GM12891 (cell line): ENCODE measurements at regions not wholly inside any gene's neighbourhood (a gene's known extent, or its start where the extent isn't known, plus 50 kb on each side); places are given as distances from the start of the nearest gene placed in this dataset.

ENCODE experiments used
- DNase-seq: peaks from one replicate; pipeline ENCODE4 v3.0.0; 2011; ENCODE audit warnings: low spot score; ENCODE audit not compliant: insufficient read length
- FAIRE-seq: peaks from 2 replicates; lab custom pipeline; 2011; peaks lifted over from hg19 to GRCh38; lab: Jason Lieb, UNC
- PAX5 ChIP-seq: IDR thresholded peaks from 2 replicates; pipeline ENCODE4 v1.6.1; 2011; ENCODE audit warnings: low read length, moderate library complexity, mild to moderate bottlenecking; ENCODE audit not compliant: insufficient read depth, severe bottlenecking
- POLR2A ChIP-seq: IDR thresholded peaks from 2 replicates; pipeline ENCODE4 v1.6.1; 2011; ENCODE audit warnings: low read depth, low read length, control low read depth
- POLR2AphosphoS5 ChIP-seq: IDR thresholded peaks from 2 replicates; pipeline ENCODE4 v1.6.1; 2011; ENCODE audit warnings: low read depth, low read length, control low read depth
- POU2F2 ChIP-seq: IDR thresholded peaks from 2 replicates; pipeline ENCODE4 v1.6.1; 2011; ENCODE audit warnings: low read depth, mild to moderate bottlenecking, control low read depth, low read length, moderate library complexity
- SPI1 ChIP-seq: IDR thresholded peaks from 2 replicates; pipeline ENCODE4 v1.6.1; 2011; ENCODE audit warnings: low read depth, low read length, control low read depth
- TAF1 ChIP-seq: IDR thresholded peaks from 2 replicates; pipeline ENCODE4 v1.6.1; 2011; ENCODE audit warnings: low read depth, low read length, control low read depth

- DNase-seq (no peak), FAIRE-seq (no peak)
- TF ChIP-seq SPI1 = no peak
- TF ChIP-seq PAX5 = no peak
- TF ChIP-seq POU2F2 = no peak
- TF ChIP-seq POLR2A = no peak
Measured at GRCh38 chr5:96252596-96252995, 180.5 kb downstream of the PCSK1 start.

- DNase-seq (no peak), FAIRE-seq (no peak)
- no peak for TF ChIP-seq SPI1
- TF ChIP-seq POU2F2 = no peak
- no peak for TF ChIP-seq PAX5
- no peak for TF ChIP-seq TAF1
- TF ChIP-seq POLR2AphosphoS5 = no peak
- no peak for TF ChIP-seq POLR2A
Measured at GRCh38 chr5:96250782-96251181, 182.3 kb downstream of the PCSK1 start.

GRCh38 chr5:96248131-96248530, 184.9 kb downstream of the PCSK1 start:
- FAIRE-seq (no peak), DNase-seq (no peak)
- no peak for TF ChIP-seq POLR2AphosphoS5
- TF ChIP-seq SPI1 = no peak
- no peak for TF ChIP-seq POLR2A
- TF ChIP-seq POU2F2 = no peak
- TF ChIP-seq PAX5 = no peak
- no peak for TF ChIP-seq TAF1

GRCh38 chr5:96247708-96248107, 185.3 kb downstream of the PCSK1 start:
- TF ChIP-seq TAF1 = no peak
- TF ChIP-seq POU2F2 = no peak
- TF ChIP-seq POLR2A = no peak
- TF ChIP-seq PAX5 = no peak
- FAIRE-seq (no peak), DNase-seq (no peak)

- DNase-seq (no peak), FAIRE-seq (no peak)
- no peak for TF ChIP-seq PAX5
- TF ChIP-seq POLR2A = no peak
Measured at GRCh38 chr5:96247097-96247701, 185.8 kb downstream of the PCSK1 start.

GRCh38 chr5:96245140-96246091, 187.6 kb downstream of the PCSK1 start:
- no peak for FAIRE-seq
- DNase-seq = no peak
- TF ChIP-seq POLR2A (no peak), SPI1 (no peak), PAX5 (no peak), POU2F2 (no peak), TAF1 (no peak), POLR2AphosphoS5 (no peak)

GRCh38 chr5:96244696-96245095, 188.4 kb downstream of the PCSK1 start:
- DNase-seq = no peak
- TF ChIP-seq PAX5 = no peak
- no peak for TF ChIP-seq SPI1
- no peak for TF ChIP-seq TAF1
- TF ChIP-seq POU2F2 = no peak
- no peak for TF ChIP-seq POLR2A
- TF ChIP-seq POLR2AphosphoS5 = no peak
- FAIRE-seq = no peak

GRCh38 chr5:96243862-96244261, 189.2 kb downstream of the PCSK1 start:
- TF ChIP-seq POLR2AphosphoS5 (no peak), PAX5 (no peak), SPI1 (no peak), TAF1 (no peak), POU2F2 (no peak), POLR2A (no peak)
- FAIRE-seq (no peak), DNase-seq (no peak)

- TF ChIP-seq POU2F2 (no peak), SPI1 (no peak), POLR2AphosphoS5 (no peak), TAF1 (no peak), PAX5 (no peak), POLR2A (no peak)
- FAIRE-seq (no peak), DNase-seq (no peak)
Measured at GRCh38 chr5:96243203-96243602, 189.8 kb downstream of the PCSK1 start.

- DNase-seq (no peak), FAIRE-seq (no peak)
- TF ChIP-seq POU2F2 (no peak), POLR2A (no peak), PAX5 (no peak), SPI1 (no peak), TAF1 (no peak), POLR2AphosphoS5 (no peak)
Measured at GRCh38 chr5:96242571-96242970, 190.5 kb downstream of the PCSK1 start.
